GM12892 (cell line): ENCODE measurements at regions not wholly inside any gene's neighbourhood (a gene's known extent, or its start where the extent isn't known, plus 50 kb on each side); places are given as distances from the start of the nearest gene placed in this dataset.
"Not testable (repeated sequence)": the region's sequence is repeated elsewhere in the genome, so short reads cannot be mapped to it uniquely, and the experiment has no call there.

Experiments used
- POLR2A ChIP-seq: IDR thresholded peaks from 2 replicates; pipeline ENCODE4 v1.6.1; 2011; ENCODE audit warnings: low read depth, low read length, control low read depth
- POLR2AphosphoS5 ChIP-seq: IDR thresholded peaks from 2 replicates; pipeline ENCODE4 v1.6.1; 2011; ENCODE audit warnings: low read depth, low read length, control low read depth
- TAF1 ChIP-seq: IDR thresholded peaks from 2 replicates; pipeline ENCODE4 v1.6.1; 2011; ENCODE audit warnings: low read depth, mild to moderate bottlenecking, control low read depth, low read length, borderline replicate concordance

GRCh38 chr7:35956988-35957387 lies 156.1 kb downstream of the SEPTIN7 start:
- TF ChIP-seq POLR2A, POLR2AphosphoS5, TAF1: not testable (repeated sequence)
